ENCODE measurements at regions not wholly inside any gene's neighbourhood (a gene's known extent, or its start where the extent isn't known, plus 50 kb on each side); places are given as distances from the start of the nearest gene placed in this dataset.

DNA sequence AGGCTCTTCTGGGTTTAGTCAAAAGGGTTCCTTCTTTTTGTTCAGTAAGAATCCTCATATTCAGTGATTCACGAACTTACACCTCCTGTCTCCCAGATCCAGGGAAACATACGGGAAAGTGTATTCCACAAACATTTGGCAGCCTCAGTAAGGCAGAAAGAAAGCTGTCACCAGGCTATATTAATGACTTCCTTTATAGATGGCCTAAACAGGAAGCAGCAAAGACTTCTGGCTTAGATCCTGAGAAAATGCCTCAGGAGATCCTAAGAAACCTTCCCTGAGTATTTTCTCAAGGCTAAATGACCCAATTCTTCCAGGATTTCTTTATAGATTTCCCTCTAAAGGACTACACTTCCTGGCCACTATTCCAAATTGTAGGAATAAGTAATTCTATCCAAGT is 1995.5 kb upstream of the CELF4 start:
- no peak for TF ChIP-seq POLR2A (IDR thresholded peaks at IDR 0.05)
- TF ChIP-seq, protein P1, sequence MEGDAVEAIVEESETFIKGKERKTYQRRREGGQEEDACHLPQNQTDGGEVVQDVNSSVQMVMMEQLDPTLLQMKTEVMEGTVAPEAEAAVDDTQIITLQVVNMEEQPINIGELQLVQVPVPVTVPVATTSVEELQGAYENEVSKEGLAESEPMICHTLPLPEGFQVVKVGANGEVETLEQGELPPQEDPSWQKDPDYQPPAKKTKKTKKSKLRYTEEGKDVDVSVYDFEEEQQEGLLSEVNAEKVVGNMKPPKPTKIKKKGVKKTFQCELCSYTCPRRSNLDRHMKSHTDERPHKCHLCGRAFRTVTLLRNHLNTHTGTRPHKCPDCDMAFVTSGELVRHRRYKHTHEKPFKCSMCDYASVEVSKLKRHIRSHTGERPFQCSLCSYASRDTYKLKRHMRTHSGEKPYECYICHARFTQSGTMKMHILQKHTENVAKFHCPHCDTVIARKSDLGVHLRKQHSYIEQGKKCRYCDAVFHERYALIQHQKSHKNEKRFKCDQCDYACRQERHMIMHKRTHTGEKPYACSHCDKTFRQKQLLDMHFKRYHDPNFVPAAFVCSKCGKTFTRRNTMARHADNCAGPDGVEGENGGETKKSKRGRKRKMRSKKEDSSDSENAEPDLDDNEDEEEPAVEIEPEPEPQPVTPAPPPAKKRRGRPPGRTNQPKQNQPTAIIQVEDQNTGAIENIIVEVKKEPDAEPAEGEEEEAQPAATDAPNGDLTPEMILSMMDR (IDR thresholded peaks at IDR 0.05), result no peak

DNA sequence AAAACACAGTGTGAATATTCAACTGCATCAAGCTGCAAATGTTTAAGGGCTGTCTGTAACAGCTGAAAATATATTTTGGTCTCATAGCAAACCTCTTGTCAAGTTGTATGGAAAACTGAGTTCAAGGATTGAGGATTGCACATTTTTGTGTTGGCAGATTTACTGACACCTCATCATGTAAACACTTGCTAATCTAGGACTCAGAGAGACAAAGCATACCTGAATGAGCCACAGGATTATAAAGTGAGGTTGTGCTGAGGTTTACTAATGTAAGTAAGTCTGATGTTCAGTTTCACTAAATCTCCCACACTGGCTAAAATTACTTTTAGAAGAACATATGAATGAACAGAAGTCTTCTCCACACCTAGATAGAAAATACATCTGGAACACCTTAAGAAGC is 1993.1 kb upstream of the CELF4 start:
- TF ChIP-seq, protein P1 (IDR thresholded peaks at IDR 0.05), result no peak
- TF ChIP-seq POLR2A (IDR thresholded peaks at IDR 0.05), result no peak
- Histone ChIP-seq H3K27me3 (no peaks in the 10 kb centered on the region), H3K27ac (no peak overlapping the region), H3K4me3 (no peak overlapping the region), H3K9me3 (no peaks in the 10 kb centered on the region), H3K4me1 (no peaks in the 10 kb centered on the region), H3K36me3 (no peaks in the 10 kb centered on the region)
- intact Hi-C loops (cut with DNase I), result no loop called here
- DNase-seq, result no peak
- ATAC-seq, result peak in 1 of 4 donors; percentile 20

More for the DNA sequence above, 1995.5 kb upstream of the CELF4 start:
- intact Hi-C loops (cut with DNase I), result no loop called here
- H3K4me3 ChIP-seq, result no peak overlapping the region
- DNase-seq (no peak), ATAC-seq (peak in 3 of 4 donors; percentile 53 to 84 (median 67))
- H3K27me3 ChIP-seq, result no peaks in the 10 kb centered on the region
- H3K36me3 ChIP-seq, result no peaks in the 10 kb centered on the region
- no peaks in the 10 kb centered on the region for H3K9me3 ChIP-seq
- H3K27ac ChIP-seq, result no peak overlapping the region
- no peaks in the 10 kb centered on the region for H3K4me1 ChIP-seq
- WGBS (ENCODE audit: insufficient coverage, low coverage, low lambda C conversion rate, missing lambda C conversion rate), result 52% methylated on average over 2 of the region's 2 CpGs

DNA sequence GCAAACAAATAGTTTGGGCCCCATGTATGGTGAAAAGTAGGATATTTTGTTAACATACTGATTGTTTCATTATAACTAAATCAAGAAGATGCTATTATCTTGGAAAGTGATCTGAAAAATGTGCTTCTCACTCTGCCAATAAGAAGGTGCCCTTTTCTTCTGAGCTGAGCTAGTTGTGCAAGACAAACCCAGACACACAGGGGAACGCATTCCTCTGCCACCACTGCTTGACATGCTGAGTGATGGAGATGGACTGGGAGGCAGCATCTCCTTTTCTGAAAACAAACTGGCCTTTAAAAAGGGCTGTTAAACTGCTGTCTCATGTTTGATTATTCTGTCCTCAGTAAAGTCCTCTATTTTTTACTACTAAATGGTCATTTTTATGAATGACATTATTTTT is 1989.9 kb upstream of the CELF4 start:
- Histone ChIP-seq H3K4me1 (no peaks in the 10 kb centered on the region), H3K27ac (no peak overlapping the region), H3K4me3 (no peak overlapping the region), H3K27me3 (no peaks in the 10 kb centered on the region), H3K9me3 (no peaks in the 10 kb centered on the region), H3K36me3 (no peaks in the 10 kb centered on the region)
- ATAC-seq, result no peak
- DNase-seq, result no peak
- TF ChIP-seq POLR2A (IDR thresholded peaks at IDR 0.05), result no peak
- intact Hi-C loops (cut with DNase I), result no loop called here
- 57% methylated on average over 1 of the region's 1 CpG for WGBS (ENCODE audit: insufficient coverage, low coverage, low lambda C conversion rate, missing lambda C conversion rate)

DNA sequence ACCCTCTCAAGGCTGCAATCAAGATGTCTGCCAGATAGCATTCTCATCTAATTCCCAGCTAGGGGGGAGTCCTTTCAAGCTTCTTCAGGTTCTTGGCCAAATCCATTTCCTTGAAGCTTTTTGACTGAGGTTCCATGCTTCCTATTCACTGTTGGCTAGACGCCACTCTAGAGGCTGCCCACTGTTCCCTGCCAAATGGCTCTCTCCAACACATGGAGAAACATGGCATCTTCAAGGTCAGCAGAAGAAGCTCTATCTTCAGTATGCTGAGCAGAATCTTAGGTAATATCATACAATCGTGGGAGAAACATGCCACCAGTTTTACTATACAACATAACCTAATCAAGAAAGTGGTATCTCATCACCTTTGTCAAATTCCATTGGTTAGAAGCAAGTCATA is 1985.1 kb upstream of the CELF4 start:
- Histone ChIP-seq H3K9me3 (no peaks in the 10 kb centered on the region), H3K36me3 (no peaks in the 10 kb centered on the region), H3K27ac (no peak overlapping the region), H3K4me3 (no peak overlapping the region), H3K27me3 (no peaks in the 10 kb centered on the region), H3K4me1 (no peaks in the 10 kb centered on the region)
- intact Hi-C loops (cut with DNase I), result no loop called here
- 53% methylated on average over 2 of the region's 2 CpGs for WGBS (ENCODE audit: insufficient coverage, low coverage, low lambda C conversion rate, missing lambda C conversion rate)
- no peak for DNase-seq
- ATAC-seq, result no peak
- TF ChIP-seq, protein P1 (IDR thresholded peaks at IDR 0.05), result no peak
- no peak for TF ChIP-seq POLR2A (IDR thresholded peaks at IDR 0.05)

DNA sequence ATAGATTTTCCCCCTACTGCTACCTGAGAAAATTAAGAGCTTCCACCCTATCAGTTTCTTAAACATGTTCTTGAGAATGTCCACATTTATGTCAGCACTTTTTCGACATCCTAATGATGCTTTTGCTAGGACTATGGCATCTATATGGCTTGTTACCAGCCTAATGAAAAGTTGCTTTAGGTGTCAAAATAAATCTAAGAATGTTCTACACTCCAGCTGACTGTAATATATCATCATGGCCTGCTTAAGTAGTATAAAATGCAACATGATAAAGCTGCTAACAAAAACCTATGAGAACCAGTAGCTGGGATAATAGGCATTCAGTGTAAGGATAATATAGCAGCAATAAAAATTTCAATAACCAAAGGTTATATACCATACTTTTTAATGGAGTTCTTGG is 1983.5 kb upstream of the CELF4 start:
- 43% methylated on average over 1 of the region's 1 CpG for WGBS (ENCODE audit: insufficient coverage, low coverage, low lambda C conversion rate, missing lambda C conversion rate)
- intact Hi-C loops (cut with DNase I), result no loop called here
- ATAC-seq (no peak), DNase-seq (no peak)
- Histone ChIP-seq H3K9me3 (no peaks in the 10 kb centered on the region), H3K27ac (no peak overlapping the region), H3K4me3 (no peak overlapping the region), H3K27me3 (no peaks in the 10 kb centered on the region), H3K36me3 (no peaks in the 10 kb centered on the region), H3K4me1 (no peaks in the 10 kb centered on the region)
- no peak for TF ChIP-seq POLR2A (IDR thresholded peaks at IDR 0.05)
- TF ChIP-seq, protein P1 (IDR thresholded peaks at IDR 0.05), result no peak
